GM23248 (cell line): ENCODE measurements at regions not wholly inside any gene's neighbourhood (a gene's known extent, or its start where the extent isn't known, plus 50 kb on each side); places are given as distances from the start of the nearest gene placed in this dataset.

Experiments
- DNase-seq: peaks from one replicate; pipeline ENCODE4 v3.0.0-alpha.2; 2015
- H2AFZ ChIP-seq: fragments of 200-600 bp; sonication (generic); 2 replicates; pipeline ENCODE4 v1.6.1; 2016; ENCODE audit warnings: antibody characterized with exemption
- H3F3A ChIP-seq: fragments of 200-600 bp; sonication (generic); 2 replicates; pipeline ENCODE4 v1.6.1; 2016; ENCODE audit warnings: mild to moderate bottlenecking, antibody characterized with exemption, mixed run types; ENCODE audit not compliant: insufficient read depth
- H3K27ac ChIP-seq: fragments of 200-600 bp; sonication (generic); 2 replicates; pipeline ENCODE4 v1.5.1; 2016; ENCODE audit warnings: mild to moderate bottlenecking
- H3K27me3 ChIP-seq: fragments of 200-600 bp; sonication (generic); replicated peaks from 2 replicates; pipeline ENCODE4 v1.6.1; 2016; ENCODE audit warnings: mild to moderate bottlenecking; ENCODE audit not compliant: insufficient read depth
- H3K36me3 ChIP-seq: fragments of 200-600 bp; sonication (generic); 2 replicates; pipeline ENCODE4 v1.6.1; 2016; ENCODE audit warnings: low read depth, mild to moderate bottlenecking
- H3K4me1 ChIP-seq: fragments of 200-600 bp; sonication (generic); 2 replicates; pipeline ENCODE4 v1.6.1; 2016; ENCODE audit warnings: mild to moderate bottlenecking; ENCODE audit not compliant: insufficient read depth
- H3K4me2 ChIP-seq: fragments of 200-600 bp; sonication (generic); one replicate; pipeline ENCODE4 v1.6.1; 2016; ENCODE audit warnings: mild to moderate bottlenecking; ENCODE audit not compliant: unreplicated experiment
- H3K4me3 ChIP-seq: fragments of 200-600 bp; sonication (generic); 2 replicates; pipeline ENCODE4 v1.5.1; 2016; ENCODE audit warnings: mild to moderate bottlenecking
- H3K79me2 ChIP-seq: fragments of 200-600 bp; sonication (generic); 2 replicates; pipeline ENCODE4 v1.6.1; 2016; ENCODE audit warnings: mild to moderate bottlenecking; ENCODE audit not compliant: insufficient read depth
- H3K9ac ChIP-seq: fragments of 200-600 bp; sonication (generic); 2 replicates; pipeline ENCODE4 v1.6.1; 2016; ENCODE audit warnings: mild to moderate bottlenecking
- H3K9me2 ChIP-seq: fragments of 200-600 bp; sonication (generic); 2 replicates; pipeline ENCODE4 v1.6.1; 2016; ENCODE audit warnings: mixed run types, mild to moderate bottlenecking, moderate library complexity; ENCODE audit not compliant: insufficient read depth
- H3K9me3 ChIP-seq: fragments of 200-600 bp; sonication (generic); one replicate; pipeline ENCODE4 v1.6.1; 2017; ENCODE audit warnings: low read depth
- H4K20me1 ChIP-seq: fragments of 200-600 bp; sonication (generic); 2 replicates; pipeline ENCODE4 v1.6.0; 2016; ENCODE audit not compliant: insufficient read depth
- EZH2 ChIP-seq: fragments of 200-600 bp; sonication (generic); IDR thresholded peaks from 2 replicates; pipeline ENCODE4 v1.6.1; 2018; ENCODE audit warnings: antibody characterized with exemption, mild to moderate bottlenecking; ENCODE audit not compliant: insufficient read depth, poor library complexity, severe bottlenecking
- EZH2phosphoT487 ChIP-seq: fragments of 200-600 bp; sonication (generic); IDR thresholded peaks from 2 replicates; pipeline ENCODE4 v1.6.1; 2018; ENCODE audit warnings: antibody characterized with exemption, moderate library complexity, mild to moderate bottlenecking, low read depth; ENCODE audit not compliant: insufficient read depth
- WGBS, 2 experiments: methylation state at CpG; one replicate each; pipeline ENCODE4 v1.1.6; 2015 to 2017; ENCODE audit warnings: low lambda C conversion rate in 2 of 2, low coverage in 1 of 2; ENCODE audit errors: missing lambda C conversion rate in 2 of 2; 5-methylcytosine and 5-hydroxymethylcytosine counted together
- in situ Hi-C: fragments of 300-500 bp; cut with MboI; formaldehyde crosslinking; loops from 2 replicates; pipeline ENCODE4 v1.15.0; 2020

DNA sequence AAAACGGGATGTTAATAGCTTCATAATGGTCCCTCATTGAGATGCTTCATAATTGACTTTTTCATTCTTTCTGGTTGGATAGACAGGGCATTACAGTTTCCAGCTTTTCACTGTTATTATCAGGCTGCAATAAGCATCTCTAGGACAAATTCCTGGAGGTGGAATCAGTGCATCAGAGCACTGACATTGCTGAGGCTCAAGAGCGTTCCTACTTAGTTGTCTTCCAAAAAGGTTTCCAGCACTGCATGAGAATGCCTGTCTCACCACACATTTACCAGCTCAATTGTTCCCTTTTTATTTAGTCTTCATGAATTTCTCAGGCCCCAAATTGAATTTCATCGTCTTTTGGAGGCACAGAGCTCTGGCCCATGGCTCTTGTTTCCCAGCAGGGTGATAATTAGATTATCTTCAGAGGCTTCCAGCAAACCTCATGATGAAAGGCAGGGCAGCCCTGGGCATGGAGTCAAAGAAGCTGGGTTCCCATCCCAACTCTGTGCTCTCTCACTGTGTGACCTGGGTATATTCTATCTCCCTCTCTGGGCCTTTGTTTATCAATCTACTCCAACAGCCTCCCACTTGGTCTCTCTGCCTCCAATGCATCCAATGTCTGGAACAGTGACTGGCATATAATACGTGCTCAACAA lies 451.4 kb downstream of the PTPRU start:
- H3K9me2 ChIP-seq: no peaks in the 10 kb centered on the region
- H3K27me3 ChIP-seq: no peaks in the 10 kb centered on the region
- no peak for TF ChIP-seq EZH2phosphoT487
- no peak for TF ChIP-seq EZH2
- H3K79me2 ChIP-seq: no peaks in the 10 kb centered on the region
- peak overlapping the region; percentile 49 for H3K4me3 ChIP-seq
- no peaks in the 10 kb centered on the region for H4K20me1 ChIP-seq
- H3K4me1 ChIP-seq: peaks cover 38% of the 10 kb centered on the region
- no peaks in the 10 kb centered on the region for H3K36me3 ChIP-seq
- in situ Hi-C loops: loop anchor here (25.0 kb wide), 1 partner anchor 450 kb away; the partner anchor contains the start of genes MECR and PTPRU
- H3K9me3 ChIP-seq: no peaks in the 10 kb centered on the region
- peak; percentile 78 for DNase-seq
- H3K27ac ChIP-seq: peak overlapping the region; percentile 88
- WGBS, 2 experiments: 15 to 20% methylated on average over 4 of the region's 4 CpGs
- peak overlapping the region; percentile 67 for H2AFZ ChIP-seq
- H3K9ac ChIP-seq: peak overlapping the region; percentile 66
- H3F3A ChIP-seq: peaks cover 20% of the 10 kb centered on the region
- H3K4me2 ChIP-seq: peak overlapping the region; percentile 71

DNA sequence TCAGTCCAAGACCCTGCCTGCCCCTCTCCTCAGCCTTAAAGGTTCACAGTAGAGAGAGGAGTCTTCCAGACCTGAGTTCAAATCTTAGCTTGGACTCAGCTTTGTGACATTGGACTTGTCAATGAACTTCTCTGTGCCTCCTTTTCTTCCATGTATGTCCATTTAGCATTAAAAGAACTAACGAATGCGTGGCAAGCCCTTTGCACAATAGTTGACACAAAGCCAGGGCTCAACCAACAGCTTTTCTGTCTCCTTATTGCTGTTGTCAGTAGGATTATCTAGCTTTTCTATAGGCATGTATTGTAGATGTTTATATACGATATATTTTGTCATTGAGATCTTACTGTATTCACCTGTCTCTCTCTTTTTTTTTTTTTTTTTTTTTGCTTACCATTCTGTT lies 450.8 kb downstream of the PTPRU start:
- no peaks in the 10 kb centered on the region for H3K79me2 ChIP-seq
- no peaks in the 10 kb centered on the region for H3K27me3 ChIP-seq
- H3K9me3 ChIP-seq: no peaks in the 10 kb centered on the region
- peak overlapping the region; percentile 71 for H3K4me2 ChIP-seq
- peak; percentile 59 for DNase-seq
- no peaks in the 10 kb centered on the region for H3K9me2 ChIP-seq
- no peaks in the 10 kb centered on the region for H4K20me1 ChIP-seq
- H2AFZ ChIP-seq: no peak overlapping the region
- in situ Hi-C loops: loop anchor here (25.0 kb wide), 1 partner anchor 450 kb away; the partner anchor contains the start of genes MECR and PTPRU
- peak overlapping the region; percentile 12; the same call in 1 of the 2 replicates for H3K9ac ChIP-seq
- 27 to 34% methylated on average over 3 of the region's 3 CpGs for WGBS, 2 experiments
- no peaks in the 10 kb centered on the region for H3K36me3 ChIP-seq
- H3F3A ChIP-seq: peaks cover 20% of the 10 kb centered on the region
- TF ChIP-seq EZH2phosphoT487 (no peak), EZH2 (no peak)
- H3K4me1 ChIP-seq: peaks cover 38% of the 10 kb centered on the region
- peak overlapping the region; percentile 88 for H3K27ac ChIP-seq
- H3K4me3 ChIP-seq: no peak overlapping the region

DNA sequence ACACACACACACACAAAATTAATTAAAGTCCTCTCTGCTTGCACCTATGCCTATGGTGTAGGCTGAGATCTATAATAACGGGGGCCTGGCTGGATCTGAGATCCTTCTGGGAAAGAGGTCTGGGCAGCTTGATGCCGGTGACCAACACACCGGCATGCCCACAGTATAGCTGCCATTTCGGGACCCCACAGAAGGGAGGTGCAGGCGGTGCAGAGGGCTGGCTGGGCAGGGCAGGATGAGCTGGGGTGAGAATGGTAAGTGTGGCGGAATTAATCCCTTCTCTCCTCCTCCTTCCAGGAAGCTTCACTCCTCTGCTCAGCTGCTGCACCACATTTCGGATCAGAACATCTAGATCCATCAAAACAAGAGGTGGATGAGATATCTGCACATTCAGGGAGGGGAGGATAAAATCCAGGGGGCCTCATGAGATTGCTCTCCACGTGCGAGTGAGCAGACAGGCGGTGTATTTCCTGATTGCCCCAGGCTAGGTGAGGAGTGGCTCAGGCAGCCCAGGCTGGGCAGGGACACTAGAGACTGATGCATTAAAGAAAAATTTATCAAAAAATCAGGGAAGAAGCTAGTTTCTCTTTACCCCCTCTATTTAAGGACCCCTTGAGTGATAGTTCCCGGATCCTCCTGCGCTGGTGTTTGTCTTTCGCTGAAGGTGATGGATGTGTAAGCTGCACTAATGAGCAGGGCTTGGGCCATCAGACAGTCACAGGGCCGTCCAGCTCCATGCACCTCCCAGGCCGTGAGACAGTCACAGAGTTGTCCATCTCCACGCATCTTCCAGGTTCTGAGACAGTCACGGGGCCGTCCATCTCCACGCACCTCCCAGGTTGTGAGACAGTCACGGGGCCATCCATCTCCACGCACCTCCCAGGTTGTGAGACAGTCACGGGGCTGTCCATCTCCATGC lies 449.9 kb downstream of the PTPRU start:
- Histone ChIP-seq H3K27me3 (no peaks in the 10 kb centered on the region), H3K4me2 (no peak overlapping the region), H3K4me3 (no peak overlapping the region), H3K4me1 (peaks cover 38% of the 10 kb centered on the region), H3K9me2 (no peaks in the 10 kb centered on the region), H3K27ac (no peak overlapping the region), H3K79me2 (no peaks in the 10 kb centered on the region), H3K9ac (no peak overlapping the region), H4K20me1 (no peaks in the 10 kb centered on the region), H3K36me3 (no peaks in the 10 kb centered on the region), H2AFZ (no peak overlapping the region), H3F3A (peaks cover 20% of the 10 kb centered on the region), H3K9me3 (no peaks in the 10 kb centered on the region)
- no peak for TF ChIP-seq EZH2
- in situ Hi-C loops: loop anchor here (25.0 kb wide), 1 partner anchor 449 kb away; the partner anchor contains the start of genes MECR and PTPRU
- DNase-seq: peak; percentile 57
- 60 to 68% methylated on average over 22 of the region's 22 CpGs for WGBS, 2 experiments

DNA sequence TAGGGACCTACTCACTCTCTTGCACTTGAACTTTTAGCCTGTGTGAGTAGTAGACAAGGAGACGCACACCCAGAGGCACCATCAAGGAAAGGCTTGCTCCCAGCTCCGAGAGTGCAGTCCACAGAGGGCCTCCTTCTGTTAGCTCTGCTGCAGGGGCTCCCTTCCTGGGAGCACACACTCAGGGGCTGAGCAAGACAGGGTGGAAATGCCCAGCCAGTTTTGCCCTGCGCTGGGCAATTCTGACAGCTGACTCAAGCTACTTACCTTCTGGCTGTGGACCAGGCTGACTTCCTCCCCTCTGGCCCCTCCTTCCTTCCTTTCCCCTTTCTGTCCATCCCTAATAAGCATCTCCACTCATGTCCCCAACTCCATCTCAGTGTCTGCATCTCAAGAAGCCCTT lies 449.1 kb downstream of the PTPRU start:
- no peaks in the 10 kb centered on the region for H3K9me2 ChIP-seq
- no peak overlapping the region for H3K27ac ChIP-seq
- no peaks in the 10 kb centered on the region for H4K20me1 ChIP-seq
- no peaks in the 10 kb centered on the region for H3K9me3 ChIP-seq
- WGBS, 2 experiments: 69 to 91% methylated on average over 3 of the region's 3 CpGs
- H3F3A ChIP-seq: peaks cover 20% of the 10 kb centered on the region
- in situ Hi-C loops: loop anchor here (25.0 kb wide), 1 partner anchor 448 kb away; the partner anchor contains the start of genes MECR and PTPRU
- H3K4me3 ChIP-seq: no peak overlapping the region
- H3K4me2 ChIP-seq: no peak overlapping the region
- H2AFZ ChIP-seq: no peak overlapping the region
- no peaks in the 10 kb centered on the region for H3K27me3 ChIP-seq
- no peak overlapping the region for H3K9ac ChIP-seq
- no peaks in the 10 kb centered on the region for H3K79me2 ChIP-seq
- H3K4me1 ChIP-seq: peaks cover 38% of the 10 kb centered on the region
- TF ChIP-seq EZH2: no peak
- no peak for TF ChIP-seq EZH2phosphoT487
- no peaks in the 10 kb centered on the region for H3K36me3 ChIP-seq
- no peak for DNase-seq
